Cardiac muscle cell (in vitro differentiated cells and primary cell): ENCODE measurements at regions not wholly inside any gene's neighbourhood (a gene's known extent, or its start where the extent isn't known, plus 50 kb on each side); places are given as distances from the start of the nearest gene placed in this dataset.
A peak's percentile ranks its signal among the peaks of the same experiment; 100 is the strongest.
"Not testable (repeated sequence)": the region's sequence is repeated elsewhere in the genome, so short reads cannot be mapped to it uniquely, and the experiment has no call there.

ENCODE experiments used
- DNase-seq, 2 donors: peaks; one replicate each; pipeline versions ENCODE4 v3.0.0 to v3.0.0-alpha.2; 2010 to 2017; ENCODE audit warnings: low read depth in 1 of 2, low spot score in 1 of 2
- H3K27ac ChIP-seq: fragments of 200-600 bp; sonication (generic); 2 replicates; pipeline ENCODE4 v1.5.1; 2016
- H3K27me3 ChIP-seq: fragments of 200-600 bp; sonication (generic); 2 replicates; pipeline ENCODE4 v1.6.0; 2016; ENCODE audit warnings: control low read depth
- H3K36me3 ChIP-seq: fragments of 200-600 bp; sonication (generic); 2 replicates; pipeline ENCODE4 v1.5.1; 2016; ENCODE audit warnings: control low read depth
- H3K4me1 ChIP-seq: fragments of 200-600 bp; sonication (generic); 2 replicates; pipeline ENCODE4 v1.8.1; 2017; ENCODE audit warnings: low read depth, mild to moderate bottlenecking, mixed run types
- H3K4me3 ChIP-seq: fragments of 200-600 bp; sonication (generic); 2 replicates; pipeline ENCODE4 v1.5.1; 2016; ENCODE audit warnings: mild to moderate bottlenecking
- H3K9me3 ChIP-seq: fragments of 200-600 bp; sonication (generic); 2 replicates; pipeline ENCODE4 v1.5.1; 2017; ENCODE audit warnings: low read depth, mild to moderate bottlenecking, control low read depth
- CTCF ChIP-seq: IDR thresholded peaks from 2 replicates; pipeline ENCODE4 v1.5.1; 2012; ENCODE audit warnings: low read depth, mild to moderate bottlenecking, low read length

GRCh38 chr20:36082315-36082915 lies 72.1 kb upstream of the EPB41L1 start:
- no peak for DNase-seq
- H3K27ac ChIP-seq = no peak overlapping the region
- H3K36me3 ChIP-seq = no peaks in the 10 kb centered on the region
- H3K4me1 ChIP-seq = peaks cover 3% of the 10 kb centered on the region
- H3K4me3 ChIP-seq = no peak overlapping the region
- no peak for TF ChIP-seq CTCF
- no peaks in the 10 kb centered on the region for H3K9me3 ChIP-seq
- no peaks in the 10 kb centered on the region for H3K27me3 ChIP-seq

GRCh38 chr20:36083200-36083599 lies 71.3 kb upstream of the EPB41L1 start:
- H3K27me3 ChIP-seq, H3K4me1 ChIP-seq, H3K9me3 ChIP-seq, H3K4me3 ChIP-seq, DNase-seq, H3K36me3 ChIP-seq: not testable (repeated sequence)
- H3K27ac ChIP-seq = peak overlapping the region; percentile 17

- H3K4me1 ChIP-seq = peaks cover 3% of the 10 kb centered on the region
- no peaks in the 10 kb centered on the region for H3K9me3 ChIP-seq
- no peak overlapping the region for H3K27ac ChIP-seq
- no peaks in the 10 kb centered on the region for H3K27me3 ChIP-seq
- TF ChIP-seq CTCF = no peak
- H3K36me3 ChIP-seq = no peaks in the 10 kb centered on the region
- H3K4me3 ChIP-seq = no peak overlapping the region
- DNase-seq = no peak
Measured at GRCh38 chr20:36084356-36084755, 70.2 kb upstream of the EPB41L1 start.

GRCh38 chr20:36084897-36085613 lies 69.5 kb upstream of the EPB41L1 start:
- Histone ChIP-seq H3K27ac (no peak overlapping the region), H3K36me3 (no peaks in the 10 kb centered on the region), H3K9me3 (no peaks in the 10 kb centered on the region), H3K4me3 (no peak overlapping the region), H3K27me3 (peaks cover 3% of the 10 kb centered on the region), H3K4me1 (peaks cover 3% of the 10 kb centered on the region)
- DNase-seq = peak in 1 of 2 donors; percentile 71
- no peak for TF ChIP-seq CTCF

- Histone ChIP-seq H3K4me3 (no peak overlapping the region), H3K9me3 (no peaks in the 10 kb centered on the region), H3K36me3 (no peaks in the 10 kb centered on the region), H3K4me1 (peaks cover 3% of the 10 kb centered on the region), H3K27me3 (peaks cover 10% of the 10 kb centered on the region), H3K27ac (no peak overlapping the region)
- no peak for TF ChIP-seq CTCF
- peak in 1 of 2 donors; percentile 47 for DNase-seq
Measured at GRCh38 chr20:36085686-36086267, 68.8 kb upstream of the EPB41L1 start.

- DNase-seq = no peak
- no peaks in the 10 kb centered on the region for H3K9me3 ChIP-seq
- peaks cover 20% of the 10 kb centered on the region for H3K27me3 ChIP-seq
- H3K27ac ChIP-seq = no peak overlapping the region
- H3K4me1 ChIP-seq = peaks cover 3% of the 10 kb centered on the region
- TF ChIP-seq CTCF = no peak
- H3K36me3 ChIP-seq = no peaks in the 10 kb centered on the region
- H3K4me3 ChIP-seq = no peak overlapping the region
Measured at GRCh38 chr20:36086767-36087166, 67.8 kb upstream of the EPB41L1 start.
